ENCODE measurements at regions not wholly inside any gene's neighbourhood (a gene's known extent, or its start where the extent isn't known, plus 50 kb on each side); places are given as distances from the start of the nearest gene placed in this dataset.

GRCh38 chr3:153680526-153680925, 440.7 kb upstream of the ARHGEF26 start:
- DNase-seq, result no peak

- no peak for DNase-seq
These were observed 440.1 kb upstream of the ARHGEF26 start for GRCh38 chr3:153681057-153681456.

GRCh38 chr3:153688301-153689120, 432.7 kb upstream of the ARHGEF26 start:
- DNase-seq, result no peak

- no peak for DNase-seq
These were observed 428.0 kb upstream of the ARHGEF26 start for GRCh38 chr3:153693207-153693606.

GRCh38 chr3:153702106-153702505, 419.1 kb upstream of the ARHGEF26 start:
- no peak for DNase-seq

- DNase-seq, result no peak
These were observed 417.1 kb upstream of the ARHGEF26 start for GRCh38 chr3:153704115-153704514.

GRCh38 chr3:153706706-153707105, 414.5 kb upstream of the ARHGEF26 start:
- no peak for DNase-seq

- DNase-seq, result no peak
These were observed 407.2 kb upstream of the ARHGEF26 start for GRCh38 chr3:153714016-153714415.

GRCh38 chr3:153714588-153715290, 406.5 kb upstream of the ARHGEF26 start:
- no peak for DNase-seq

GRCh38 chr3:153722157-153722556, 399.0 kb upstream of the ARHGEF26 start:
- no peak for DNase-seq

- DNase-seq, result no peak
These were observed 390.1 kb upstream of the ARHGEF26 start for GRCh38 chr3:153731071-153731470.

- DNase-seq, result no peak
These were observed 386.2 kb upstream of the ARHGEF26 start for GRCh38 chr3:153734777-153735551.

- no peak for DNase-seq
These were observed 381.1 kb upstream of the ARHGEF26 start for GRCh38 chr3:153740109-153740508.

GRCh38 chr3:153744889-153745288, 376.3 kb upstream of the ARHGEF26 start:
- DNase-seq, result no peak

- no peak for DNase-seq
These were observed 375.0 kb upstream of the ARHGEF26 start for GRCh38 chr3:153746211-153746610.

- no peak for DNase-seq
These were observed 372.1 kb upstream of the ARHGEF26 start for GRCh38 chr3:153749070-153749610.

GRCh38 chr3:153752405-153753027, 368.7 kb upstream of the ARHGEF26 start:
- DNase-seq, result peak; percentile 24

GRCh38 chr3:153753035-153753434, 368.2 kb upstream of the ARHGEF26 start:
- no peak for DNase-seq

- no peak for DNase-seq
These were observed 364.4 kb upstream of the ARHGEF26 start for GRCh38 chr3:153756816-153757215.

GRCh38 chr3:153757839-153758238, 363.4 kb upstream of the ARHGEF26 start:
- no peak for DNase-seq

GRCh38 chr3:153760948-153761347, 360.2 kb upstream of the ARHGEF26 start:
- DNase-seq, result no peak

GRCh38 chr3:153762411-153763235, 358.6 kb upstream of the ARHGEF26 start:
- no peak for DNase-seq

Measured in femur (tissue), 1 donor.